HCT116 (cell line): ENCODE measurements at regions not wholly inside any gene's neighbourhood (a gene's known extent, or its start where the extent isn't known, plus 50 kb on each side); places are given as distances from the start of the nearest gene placed in this dataset.

ENCODE experiments used
- ATAC-seq: fragments of 200-7000 bp; cut with Tn5 transposase; 2 replicates; pipeline ENCODE4 v1.9.1; 2020; ENCODE audit warnings: mild to moderate bottlenecking, moderate library complexity
- BruUV-seq: library from RNA; stranded (reverse); fragments of 400-500 nt; replicated peaks from 2 replicates; lab custom pipeline; 2021; lab: Mats Ljungman, UMichigan
- CTCF ChIA-PET: fragments of 300-600 bp; sonication (Branson Sonifier 250); formaldehyde crosslinking; loops from one replicate; lab custom pipeline; 2021; ENCODE audit warnings: antibody characterized with exemption; lab: Charles Lee
- POLR2A ChIA-PET: fragments of 300-600, 350-600 bp; sonication (Branson Sonifier 250); formaldehyde crosslinking; loops from one replicate; lab custom pipeline; 2021; ENCODE audit warnings: antibody characterized with exemption; lab: Charles Lee
- RAD21 ChIA-PET, 2 experiments: fragments of 300-600 bp; sonication (Branson Sonifier 250); formaldehyde crosslinking; loops; one replicate each; lab custom pipeline; 2023; ENCODE audit warnings: low total read pairs in 2 of 2; ENCODE audit not compliant: uncharacterized antibody in 2 of 2, unreplicated experiment in 2 of 2, low non-redundant PET in 1 of 2; lab: Charles Lee
- DNase-seq: peaks from one replicate; pipeline ENCODE4 v3.0.0-alpha.2; 2010; ENCODE audit warnings: low read depth, low spot score
- H2AFZ ChIP-seq: fragments of 200-600 bp; shearing (Covaris generic), sonication (generic); 2 replicates; pipeline ENCODE4 v1.6.1; 2017; ENCODE audit warnings: low read depth, mixed run types, mixed read lengths, antibody characterized with exemption, low read length; ENCODE audit not compliant: poor library complexity, severe bottlenecking
- H3K27ac ChIP-seq: 2 replicates; pipeline ENCODE4 v1.5.1; 2012; ENCODE audit warnings: low read depth, low read length
- H3K27me3 ChIP-seq: fragments of 200-600 bp; sonication (generic); 2 replicates; pipeline ENCODE4 v1.6.1; 2016; ENCODE audit warnings: mixed run types, low read length, mixed read lengths; ENCODE audit not compliant: insufficient read depth
- H3K36me3 ChIP-seq, 2 experiments: fragments of 200-500 bp in 1 of 2; fragments of 200-600 bp in 1 of 2; sonication (Bioruptor generic) in 1 of 2; sonication (generic) in 1 of 2; 2 replicates each; pipeline versions ENCODE4 v1.5.1 to v1.6.1; 2014 to 2016; ENCODE audit warnings: low read length in 2 of 2, inconsistent platforms in 1 of 2, mixed read lengths in 1 of 2, mixed run types in 1 of 2; ENCODE audit not compliant: insufficient read depth in 2 of 2, control insufficient read depth in 1 of 2
- H3K4me1 ChIP-seq, 2 experiments: fragments of 200-600 bp in 1 of 2; sonication (generic) in 1 of 2; 2 replicates each; pipeline versions ENCODE4 v1.5.1 to v1.6.1; 2012 to 2017; ENCODE audit warnings: low read length in 2 of 2, inconsistent platforms in 1 of 2, mild to moderate bottlenecking in 1 of 2, mixed read lengths in 1 of 2, mixed run types in 1 of 2, moderate library complexity in 1 of 2; ENCODE audit not compliant: insufficient read depth in 2 of 2, control insufficient read depth in 1 of 2
- H3K4me2 ChIP-seq: fragments of 200-600 bp; sonication (generic); 2 replicates; pipeline ENCODE4 v1.6.1; 2017; ENCODE audit warnings: mixed run types, low read length, mixed read lengths
- H3K4me3 ChIP-seq, 2 experiments: fragments of 200-600 bp in 1 of 2; sonication (generic) in 1 of 2; replicated peaks in 1 of 2; 2 replicates each; pipeline ENCODE4 v1.5.1; 2011 to 2016; ENCODE audit warnings: low read length in 2 of 2, control low read depth in 1 of 2, low read depth in 1 of 2, mild to moderate bottlenecking in 1 of 2, mixed read lengths in 1 of 2, mixed run types in 1 of 2
- H3K79me2 ChIP-seq: fragments of 200-600 bp; sonication (generic); 2 replicates; pipeline ENCODE4 v1.6.1; 2017; ENCODE audit warnings: mild to moderate bottlenecking, mixed run types, low read length, moderate library complexity, mixed read lengths; ENCODE audit not compliant: insufficient read depth
- H3K9ac ChIP-seq: fragments of 200-600 bp; sonication (generic); 2 replicates; pipeline ENCODE4 v1.6.1; 2016; ENCODE audit warnings: low read length, mixed read lengths
- H3K9me2 ChIP-seq: fragments of 200-600 bp; sonication (generic), shearing (Covaris generic); 2 replicates; pipeline ENCODE4 v1.6.1; 2017; ENCODE audit warnings: mixed run types, mild to moderate bottlenecking, moderate library complexity; ENCODE audit not compliant: insufficient read depth
- H3K9me3 ChIP-seq, 2 experiments: fragments of 200-500 bp in 1 of 2; fragments of 200-600 bp in 1 of 2; sonication (Bioruptor generic) in 1 of 2; sonication (generic) in 1 of 2; 2 replicates each; pipeline ENCODE4 v1.6.1; 2014 to 2017; ENCODE audit warnings: low read length in 2 of 2, mixed read lengths in 2 of 2, inconsistent platforms in 1 of 2, low read depth in 1 of 2, mild to moderate bottlenecking in 1 of 2, mixed run types in 1 of 2, moderate library complexity in 1 of 2; ENCODE audit not compliant: control insufficient read depth in 1 of 2, insufficient read depth in 1 of 2
- H4K20me1 ChIP-seq: fragments of 200-600 bp; sonication (generic), shearing (Covaris generic); 2 replicates; pipeline ENCODE4 v1.6.1; 2017; ENCODE audit warnings: mixed run types, mild to moderate bottlenecking, moderate library complexity; ENCODE audit not compliant: insufficient read depth
- ATF3 ChIP-seq: IDR thresholded peaks from 2 replicates; pipeline ENCODE4 v1.6.1; 2012
- CBX3 ChIP-seq: IDR thresholded peaks from 2 replicates; pipeline ENCODE4 v1.6.1; 2012; ENCODE audit warnings: low read depth
- CEBPB ChIP-seq: IDR thresholded peaks from 2 replicates; pipeline ENCODE4 v1.6.1; 2012; ENCODE audit warnings: low read depth
- CTCF ChIP-seq, 3 experiments: fragments of 200-600 bp in 1 of 3; sonication (generic) in 1 of 3; IDR thresholded peaks in 2 of 3; conservative IDR thresholded peaks in 1 of 3; 2 replicates each; pipeline ENCODE4 v1.5.1; 2012 to 2017; ENCODE audit warnings: low read depth in 2 of 3, low read length in 2 of 3, antibody characterized with exemption in 1 of 3, borderline replicate concordance in 1 of 3, control low read depth in 1 of 3, mild to moderate bottlenecking in 1 of 3, mixed read lengths in 1 of 3, mixed run types in 1 of 3, moderate library complexity in 1 of 3; ENCODE audit not compliant: insufficient read depth in 1 of 3
- EGR1 ChIP-seq: IDR thresholded peaks from 2 replicates; pipeline ENCODE4 v1.6.1; 2012; ENCODE audit warnings: low read depth
- ELF1 ChIP-seq: IDR thresholded peaks from 2 replicates; pipeline ENCODE4 v1.6.1; 2012; ENCODE audit warnings: low read depth, borderline replicate concordance
- EZH2 ChIP-seq: fragments of 200-600 bp; sonication (generic); IDR thresholded peaks from 2 replicates; pipeline ENCODE4 v1.6.1; 2017; ENCODE audit warnings: antibody characterized with exemption, mixed run types
- EZH2phosphoT487 ChIP-seq: fragments of 200-600 bp; IDR thresholded peaks from 2 replicates; pipeline ENCODE4 v1.6.1; 2018; ENCODE audit warnings: antibody characterized with exemption, borderline replicate concordance
- FOSL1 ChIP-seq: IDR thresholded peaks from 2 replicates; pipeline ENCODE4 v1.6.1; 2012; ENCODE audit warnings: low read depth
- JUND ChIP-seq: IDR thresholded peaks from 2 replicates; pipeline ENCODE4 v1.6.1; 2012
- MAX ChIP-seq: IDR thresholded peaks from 2 replicates; pipeline ENCODE4 v1.6.1; 2012
- POLR2A ChIP-seq: IDR thresholded peaks from 2 replicates; pipeline ENCODE4 v1.7.0; 2011; ENCODE audit warnings: borderline replicate concordance; ENCODE audit not compliant: insufficient read depth, insufficient read length; ENCODE audit errors: extremely low read depth
- POLR2AphosphoS5 ChIP-seq: IDR thresholded peaks from 2 replicates; pipeline ENCODE4 v1.6.1; 2011; ENCODE audit warnings: mild to moderate bottlenecking, low read depth, low read length, moderate library complexity
- REST ChIP-seq: IDR thresholded peaks from 2 replicates; pipeline ENCODE4 v1.6.1; 2012; ENCODE audit warnings: low read depth
- SIN3A ChIP-seq: IDR thresholded peaks from 2 replicates; pipeline ENCODE4 v1.6.1; 2012; ENCODE audit warnings: low read depth
- SRF ChIP-seq: IDR thresholded peaks from 2 replicates; pipeline ENCODE4 v1.6.1; 2012; ENCODE audit warnings: low read depth
- YY1 ChIP-seq: IDR thresholded peaks from 2 replicates; pipeline ENCODE4 v1.6.1; 2011; ENCODE audit warnings: low read length, low read depth, moderate library complexity, mild to moderate bottlenecking; ENCODE audit not compliant: insufficient replicate concordance; ENCODE audit errors: extremely low read depth
- ZNF274 ChIP-seq: fragments of 200-500 bp; sonication (Bioruptor generic); IDR thresholded peaks from 2 replicates; pipeline ENCODE4 v1.6.1; 2014; ENCODE audit warnings: mild to moderate bottlenecking, low read depth, low read length, inconsistent platforms
- intact Hi-C: fragments of 100-400 bp; cut with micrococcal nuclease; formaldehyde crosslinking; loops from 2 replicates; pipeline ENCODE4 v1.10.0; 2022

- ChIA-PET POLR2A (no interaction called here), CTCF (no interaction called here), RAD21 (no interaction called here)
- DNase-seq (no peak), ATAC-seq (no peak)
- BruUV-seq = no TSS peak
- no peaks in the 10 kb centered on the region for H3K36me3 ChIP-seq
- no peaks in the 10 kb centered on the region for H3K27me3 ChIP-seq
- no peaks in the 10 kb centered on the region for H3K9me3 ChIP-seq
- no peak overlapping the region for H3K27ac ChIP-seq
- H3K9me2 ChIP-seq = no peaks in the 10 kb centered on the region
- H3K4me3 ChIP-seq = no peak overlapping the region
- intact Hi-C loops = no loop called here
- TF ChIP-seq REST (no peak), SIN3A (no peak), JUND (no peak), ATF3 (no peak), CBX3 (no peak), CEBPB (no peak), POLR2A (no peak), EZH2 (no peak), POLR2AphosphoS5 (no peak), SRF (no peak), YY1 (no peak), CTCF (IDR thresholded peaks at IDR 0.05 in 2 of 3, conservative IDR thresholded peaks at IDR 0.05 in 1 of 3; ENCODE audit: borderline replicate concordance in 1 of 3, insufficient read depth in 1 of 3, low read depth in 2 of 3, low read length in 2 of 3) (no peak), MAX (no peak), FOSL1 (no peak), ZNF274 (no peak), EZH2phosphoT487 (no peak), EGR1 (no peak), ELF1 (no peak)
- H3K4me1 ChIP-seq = no peaks in the 10 kb centered on the region
- no peak overlapping the region for H3K9ac ChIP-seq
- H4K20me1 ChIP-seq = no peaks in the 10 kb centered on the region
- H2AFZ ChIP-seq = no peak overlapping the region
- no peaks in the 10 kb centered on the region for H3K79me2 ChIP-seq
- H3K4me2 ChIP-seq = no peak overlapping the region
These were observed 175.3 kb upstream of the MID1 start for GRCh38 chrX:10795721-10796120.
